ENCODE measurements at regions not wholly inside any gene's neighbourhood (a gene's known extent, or its start where the extent isn't known, plus 50 kb on each side); places are given as distances from the start of the nearest gene placed in this dataset.

DNA sequence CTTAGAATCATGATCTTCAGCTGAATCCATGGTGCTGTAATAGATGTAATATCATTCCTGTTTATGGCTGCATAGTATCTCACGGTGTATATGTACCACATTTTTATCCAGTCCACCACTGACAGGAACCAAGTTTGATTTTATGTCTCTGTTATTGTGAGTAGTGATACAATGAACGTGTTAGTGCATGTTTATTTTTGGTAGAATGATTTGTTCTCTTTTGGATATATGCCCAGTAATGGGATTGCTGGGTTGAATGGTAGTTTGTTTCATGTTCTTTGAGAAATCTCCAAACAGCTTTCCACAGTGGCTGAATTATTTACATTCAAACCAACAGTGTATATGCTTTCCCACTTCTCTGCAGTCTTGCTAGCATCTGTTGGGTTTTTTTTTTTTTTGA, 175.1 kb upstream of the CDH10 start:
- no peak for DNase-seq (ENCODE audit: low spot score)

DNA sequence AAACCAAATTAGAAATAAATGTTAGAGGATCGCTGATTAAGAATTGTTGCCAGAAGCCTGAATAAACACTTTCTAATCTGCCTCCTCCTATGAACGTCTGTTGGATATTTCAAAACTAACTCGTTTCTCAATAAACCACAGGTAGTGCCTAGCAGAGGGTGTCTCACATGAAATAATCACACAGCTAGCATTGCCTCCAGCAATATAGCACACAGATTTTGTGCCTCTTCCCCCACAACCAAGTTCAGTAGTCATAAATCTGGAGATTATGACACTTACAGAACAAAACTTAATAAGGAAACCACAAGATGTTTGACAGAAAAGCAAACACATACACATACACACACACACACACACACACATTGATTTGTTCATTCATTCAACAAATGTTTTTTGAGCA, 173.2 kb upstream of the CDH10 start:
- DNase-seq (ENCODE audit: low spot score): no peak

DNA sequence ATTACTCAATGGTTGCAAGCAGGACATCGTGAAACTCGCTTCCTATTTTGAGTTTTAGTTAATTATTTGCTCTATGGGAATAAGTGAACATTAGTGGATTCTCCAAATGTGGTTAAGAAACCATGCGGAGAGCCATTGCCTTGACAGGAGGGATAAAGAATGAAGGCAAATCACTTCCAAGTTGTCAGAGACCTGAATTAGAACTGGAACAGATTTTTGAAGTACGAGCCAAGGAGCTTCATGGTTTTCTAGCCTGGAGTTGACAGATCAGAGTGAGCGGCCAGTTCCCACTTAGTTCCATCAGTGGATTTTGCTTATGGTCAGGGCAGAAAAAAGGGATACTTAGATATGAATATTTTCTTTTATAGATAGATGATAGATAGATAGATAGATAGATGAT, 171.4 kb upstream of the CDH10 start:
- no peak for DNase-seq (ENCODE audit: low spot score)

DNA sequence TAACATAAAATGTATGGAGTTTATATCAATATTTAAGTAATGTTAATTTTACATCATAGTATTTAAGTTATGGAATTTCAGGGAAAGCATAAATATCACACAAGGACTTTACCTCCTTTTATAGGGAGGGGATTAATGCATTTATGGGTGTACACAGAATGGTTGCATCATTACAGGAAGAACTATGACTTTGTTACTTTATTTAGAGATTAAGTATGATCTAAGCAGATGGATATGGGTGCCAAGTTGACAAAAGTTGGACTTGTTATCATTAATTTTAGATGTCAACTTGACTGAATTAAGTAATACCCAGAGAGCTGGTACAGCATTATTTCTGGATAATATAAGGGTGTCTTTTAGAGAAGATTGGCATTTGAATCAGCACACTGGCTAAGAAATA, 160.5 kb upstream of the CDH10 start:
- DNase-seq (ENCODE audit: low spot score): no peak

DNA sequence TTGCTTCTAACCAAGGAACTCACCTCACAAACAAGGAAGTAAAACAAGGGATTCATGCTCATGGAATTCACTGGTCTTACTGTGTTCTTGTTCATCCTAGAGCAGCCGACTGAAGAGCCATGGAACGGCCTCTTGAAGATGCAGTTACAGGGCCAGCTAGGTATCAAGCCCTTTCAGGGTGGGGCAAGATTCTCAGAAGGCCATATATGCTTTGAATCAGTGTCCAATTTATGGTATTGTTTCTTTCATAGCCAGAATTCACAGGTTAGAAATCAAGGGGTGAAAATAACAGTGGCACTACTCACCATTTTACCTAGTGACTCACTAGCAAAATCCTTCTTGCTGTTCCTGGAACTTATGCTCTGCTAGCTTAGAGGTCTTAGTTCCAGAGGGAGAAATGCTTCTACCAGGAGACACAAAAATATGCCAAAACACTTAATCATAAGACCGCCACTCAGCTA, 159.5 kb upstream of the CDH10 start:
- no peak for DNase-seq (ENCODE audit: low spot score)

DNA sequence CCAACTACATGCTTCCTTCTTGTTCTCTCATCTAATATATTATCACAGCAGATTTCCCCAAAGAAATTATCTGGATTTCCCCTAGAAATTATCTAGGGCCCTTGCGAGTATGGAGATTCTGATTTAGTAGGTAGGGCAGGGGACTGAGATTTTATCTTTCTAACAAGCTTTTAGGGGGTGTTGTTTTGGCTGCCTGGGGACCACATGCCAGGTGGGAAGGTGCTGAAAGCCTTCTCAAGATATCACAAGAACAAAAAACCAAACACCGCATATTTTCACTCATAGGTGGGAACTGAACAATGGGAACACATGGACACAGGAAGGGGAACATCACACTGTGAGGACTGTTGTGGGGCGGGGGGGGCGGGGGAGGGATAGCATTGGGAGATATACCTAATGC, 146.5 kb upstream of the CDH10 start:
- DNase-seq (ENCODE audit: low spot score): no peak

DNA sequence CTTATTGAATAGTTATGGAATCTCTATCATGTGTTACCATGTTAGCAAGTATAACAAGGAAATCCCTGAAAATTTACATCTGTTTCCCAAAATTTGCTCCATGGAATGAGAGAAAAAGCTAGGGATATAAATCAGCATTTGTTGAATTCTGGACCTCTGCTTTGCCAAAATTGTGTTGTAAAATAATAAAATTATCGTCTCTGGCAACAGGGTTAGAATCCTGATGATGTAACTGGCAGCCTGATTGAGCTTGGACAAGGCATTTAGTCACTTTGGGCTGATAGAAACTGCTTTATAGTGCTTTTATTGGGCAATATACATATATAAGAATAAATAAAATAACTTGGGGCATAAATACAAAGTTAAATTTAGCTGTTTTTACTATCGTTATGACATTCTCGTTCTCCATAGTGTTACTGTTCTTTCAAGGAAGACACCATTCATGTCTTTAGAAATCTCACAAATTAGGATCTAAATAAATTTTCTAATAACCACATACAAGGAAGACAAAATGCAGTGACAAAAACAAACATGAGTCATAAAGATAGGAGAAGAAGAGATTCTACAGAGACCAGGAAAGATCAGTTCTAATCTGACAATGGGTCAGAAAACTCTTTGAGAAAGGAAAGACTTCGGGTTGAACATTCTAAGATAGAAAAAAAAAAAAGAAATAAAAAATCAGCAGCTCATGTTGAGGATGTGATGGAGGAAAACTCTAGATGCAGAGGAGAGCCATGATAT, 145.0 kb upstream of the CDH10 start:
- DNase-seq (ENCODE audit: low spot score): no peak

DNA sequence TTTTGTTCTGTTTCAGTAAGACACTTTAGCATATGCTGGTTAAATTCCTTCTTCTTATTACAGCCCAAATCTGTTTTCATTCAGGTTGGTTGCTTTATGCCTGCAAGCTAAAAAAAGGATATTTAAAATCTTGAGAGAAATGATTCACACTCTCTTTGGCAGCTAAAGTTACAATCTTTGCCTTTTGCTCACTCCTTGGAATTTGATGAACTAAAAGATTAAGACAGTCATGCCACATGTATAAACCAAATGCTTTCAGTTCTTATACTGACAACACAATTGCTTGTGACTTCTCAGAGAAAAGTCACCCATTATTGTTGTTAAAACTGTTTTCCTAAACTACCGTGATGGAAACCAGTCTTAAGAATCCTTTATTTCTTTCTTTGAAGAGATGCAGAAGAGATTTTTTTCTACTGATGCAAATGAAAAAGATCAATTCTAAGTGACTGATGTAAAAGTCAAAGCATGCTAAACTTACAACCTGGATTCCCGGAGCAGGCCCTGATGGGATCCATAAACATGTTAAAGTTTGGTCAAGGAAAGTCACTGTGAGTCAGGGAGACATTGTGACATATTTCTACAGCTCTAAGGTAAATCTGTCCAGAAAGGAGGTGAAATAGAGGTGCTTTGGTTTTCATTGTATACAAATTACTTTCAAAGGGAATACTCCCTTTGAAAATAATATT, 144.2 kb upstream of the CDH10 start:
- no peak for DNase-seq (ENCODE audit: low spot score)

DNA sequence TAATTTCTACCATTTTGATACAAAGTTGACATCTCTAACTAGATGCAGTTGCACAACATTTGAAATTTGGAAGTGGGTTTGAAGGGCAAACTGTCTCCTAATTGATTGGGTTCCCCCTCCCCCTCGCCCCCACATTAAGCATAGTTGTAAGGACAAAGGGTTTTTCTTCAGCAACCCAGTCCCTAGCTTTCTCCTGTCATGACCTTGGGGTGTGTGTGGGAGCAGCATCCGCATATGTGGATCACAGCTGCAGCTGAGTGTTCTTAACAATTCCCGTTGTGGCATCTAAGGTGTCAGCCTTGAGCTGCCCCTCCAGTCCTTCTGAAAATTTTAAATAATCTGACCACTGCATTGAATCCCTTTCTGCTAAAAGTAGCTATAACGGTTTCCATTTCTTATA, 141.3 kb upstream of the CDH10 start:
- DNase-seq (ENCODE audit: low spot score): no peak

DNA sequence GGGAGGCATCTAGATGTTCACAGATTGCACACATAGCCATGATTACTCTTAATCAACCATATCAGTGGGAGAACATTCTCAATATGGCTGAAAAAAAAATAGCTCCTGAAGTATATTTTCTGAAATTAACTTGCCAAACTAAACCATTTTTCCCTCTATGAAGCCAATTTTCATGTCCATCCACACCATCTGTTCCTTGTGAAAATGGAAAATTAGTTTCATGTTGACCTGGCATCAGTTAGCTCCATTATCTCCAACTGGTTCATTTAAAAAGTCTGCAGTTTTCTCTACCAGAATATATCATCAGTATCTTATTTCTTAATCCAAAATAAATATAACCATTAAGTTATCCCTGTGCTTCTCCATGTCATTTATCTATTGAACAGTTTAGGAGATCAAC, 138.8 kb upstream of the CDH10 start:
- no peak for DNase-seq (ENCODE audit: low spot score)

DNA sequence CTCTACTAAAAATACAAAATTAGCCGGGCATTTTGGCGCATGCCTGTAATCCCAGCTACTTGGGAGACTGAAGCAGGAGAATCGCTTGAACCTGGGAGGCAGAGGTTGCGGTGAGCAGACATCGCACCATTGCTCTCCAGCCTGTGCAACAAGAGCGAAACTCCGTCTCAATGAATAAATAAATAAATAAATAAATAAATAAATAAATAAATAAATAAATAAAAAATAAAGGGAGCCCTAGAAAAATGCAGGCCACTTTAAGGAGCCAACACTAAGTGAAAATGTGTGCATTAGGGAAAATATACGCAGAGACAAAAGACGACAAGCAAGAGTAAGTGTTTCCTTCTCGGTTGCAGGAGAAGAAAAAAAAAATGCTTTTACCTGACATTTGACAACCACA, 132.6 kb upstream of the CDH10 start:
- no peak for DNase-seq (ENCODE audit: low spot score)

DNA sequence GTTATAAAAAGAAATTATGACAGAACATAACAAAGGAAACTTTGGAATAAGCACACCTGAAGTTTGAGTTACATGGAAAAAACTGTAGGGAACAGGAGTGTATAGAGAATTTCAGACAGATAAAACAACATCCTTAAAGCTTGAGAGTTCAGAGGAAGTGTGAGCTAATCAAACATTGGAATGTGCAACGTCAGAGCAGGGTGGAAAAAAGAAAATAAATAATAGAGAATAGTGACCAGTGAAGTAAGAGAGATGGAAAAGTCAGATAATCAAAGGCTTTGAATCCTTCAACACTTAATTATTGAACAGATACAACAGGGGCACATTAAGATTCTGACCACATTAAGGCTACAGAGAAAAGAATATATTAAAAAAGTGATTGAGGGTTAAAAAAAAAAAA, 128.5 kb upstream of the CDH10 start:
- no peak for DNase-seq (ENCODE audit: low spot score)

DNA sequence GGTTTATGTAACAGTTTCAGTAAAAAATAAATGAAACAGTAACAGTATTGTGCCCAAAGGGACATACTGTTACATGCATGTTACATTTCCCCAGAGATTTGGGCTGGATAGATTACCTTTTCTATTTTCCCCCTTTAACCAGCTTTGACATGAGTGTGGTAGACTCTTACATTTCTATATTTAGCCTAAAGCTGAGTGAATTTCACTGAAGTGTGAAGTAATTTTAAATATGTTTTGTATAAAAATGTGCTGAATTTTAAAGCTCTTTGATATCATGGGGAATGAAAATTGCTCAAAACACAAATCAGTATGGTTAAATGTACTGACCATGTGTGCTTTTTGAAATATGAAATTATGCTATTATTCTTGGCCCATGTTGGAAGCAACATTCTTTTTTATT, 122.3 kb upstream of the CDH10 start:
- no peak for DNase-seq (ENCODE audit: low spot score)

DNA sequence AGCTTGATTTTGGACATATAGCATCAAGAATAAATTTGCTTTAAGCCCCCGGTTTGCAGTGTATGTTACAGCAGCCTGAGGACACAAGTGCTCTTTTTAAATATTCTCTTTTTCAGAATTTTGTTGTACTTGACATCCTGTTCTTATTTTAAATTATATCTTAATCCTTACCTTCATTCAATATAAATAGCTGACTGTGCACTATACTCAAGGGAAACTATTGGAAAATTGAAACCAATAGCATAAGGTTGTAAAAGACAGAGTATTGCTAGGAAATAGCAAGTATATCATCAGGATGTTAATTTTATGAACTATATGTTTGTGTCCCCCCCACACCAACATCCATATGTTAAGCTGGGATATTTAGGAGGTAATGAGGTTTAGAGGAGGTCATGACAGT, 120.4 kb upstream of the CDH10 start:
- no peak for DNase-seq (ENCODE audit: low spot score)

DNA sequence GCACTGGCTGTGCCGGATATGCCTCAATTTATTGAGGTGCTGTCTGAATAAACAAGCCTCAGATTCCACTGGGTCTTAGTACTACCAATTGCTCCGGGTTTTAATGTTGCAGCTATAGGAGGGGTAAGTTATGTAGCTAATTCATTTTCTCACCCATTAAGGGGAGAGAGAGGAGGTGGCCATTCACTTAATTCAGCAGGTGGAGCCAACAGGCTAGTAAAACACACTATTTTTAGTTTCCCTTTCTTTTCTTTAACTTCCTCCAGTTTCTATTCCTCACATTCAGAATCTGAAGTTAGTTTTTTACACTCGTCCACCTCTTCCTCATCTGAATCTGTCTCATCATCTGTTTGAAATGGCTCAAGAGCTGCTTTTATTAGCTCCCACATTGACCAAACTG, 105.6 kb upstream of the CDH10 start:
- DNase-seq (ENCODE audit: low spot score): no peak

DNA sequence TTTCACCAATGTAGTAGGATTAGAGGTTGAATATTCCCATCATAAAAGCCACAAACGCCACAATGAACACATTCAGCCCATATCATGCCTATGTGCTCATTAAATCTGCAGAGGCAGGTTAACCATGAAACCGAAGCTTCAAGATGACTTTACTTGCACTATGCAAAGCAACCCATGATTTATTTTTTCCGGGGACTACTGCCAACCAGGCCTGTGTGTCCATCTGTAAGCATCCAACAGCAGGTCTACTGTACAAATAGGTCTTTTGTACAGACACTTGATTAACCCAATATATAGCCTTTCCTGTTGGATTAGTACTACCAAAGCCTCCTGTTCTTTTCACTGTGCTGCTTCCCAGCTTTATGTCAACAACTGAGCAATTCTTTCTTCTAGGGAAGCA, 104.9 kb upstream of the CDH10 start:
- no peak for DNase-seq (ENCODE audit: low spot score)

DNA sequence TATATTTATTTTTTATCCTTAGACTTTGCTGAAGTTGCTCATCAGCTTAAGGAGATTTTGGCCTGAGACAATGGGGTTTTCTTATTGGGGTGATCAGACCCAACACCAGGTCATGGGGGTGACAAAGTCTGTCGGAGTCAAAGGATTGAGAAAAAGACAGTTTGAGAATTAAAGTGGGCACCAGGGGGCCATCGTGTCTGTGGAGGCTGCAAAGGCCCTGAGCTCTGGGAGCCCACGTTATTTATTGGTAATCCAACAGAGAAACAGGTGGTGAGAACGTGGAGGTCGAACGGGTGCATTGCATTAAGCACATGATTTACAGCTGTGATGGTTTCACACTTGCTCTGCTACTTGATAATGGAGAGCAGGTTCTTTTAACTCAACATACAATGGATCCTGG, 102.5 kb upstream of the CDH10 start:
- DNase-seq (ENCODE audit: low spot score): no peak

DNA sequence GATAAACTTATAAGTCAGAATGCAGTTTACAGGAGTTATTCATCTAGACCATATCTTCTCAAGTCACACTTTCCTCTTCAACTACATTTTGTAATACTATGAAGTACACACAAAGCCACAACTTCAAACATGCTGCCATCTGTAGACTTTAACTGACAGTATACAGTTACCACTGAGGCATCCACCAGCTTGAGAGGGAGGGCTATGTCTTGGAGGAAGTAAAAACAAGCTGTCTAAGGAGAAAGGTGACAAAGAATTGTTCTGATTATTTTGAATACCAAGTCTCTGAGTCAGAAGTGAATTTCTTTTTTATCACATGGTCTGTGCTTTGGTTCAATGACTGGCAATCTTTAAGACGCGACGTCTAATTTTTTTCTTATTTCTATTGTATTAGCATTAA, 97.6 kb upstream of the CDH10 start:
- DNase-seq (ENCODE audit: low spot score): no peak

DNA sequence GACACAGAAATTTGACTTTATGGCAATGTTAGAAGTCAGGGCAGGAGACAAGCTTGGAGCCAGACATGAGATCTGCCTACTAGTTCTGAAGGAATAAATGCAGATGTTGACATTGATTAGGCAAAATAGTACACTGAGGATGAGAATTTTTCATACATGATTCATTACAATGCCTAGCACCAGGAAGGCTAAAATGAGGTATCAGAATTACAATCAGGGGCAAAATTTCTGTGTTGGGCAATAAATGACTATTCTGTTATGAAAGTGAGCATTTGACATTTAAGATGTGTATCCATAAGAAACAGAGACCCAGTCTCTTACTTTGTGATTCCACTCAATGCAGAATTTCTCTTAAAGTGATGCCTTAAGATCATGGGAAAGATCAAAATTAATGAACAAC, 92.4 kb upstream of the CDH10 start:
- DNase-seq (ENCODE audit: low spot score): no peak

DNA sequence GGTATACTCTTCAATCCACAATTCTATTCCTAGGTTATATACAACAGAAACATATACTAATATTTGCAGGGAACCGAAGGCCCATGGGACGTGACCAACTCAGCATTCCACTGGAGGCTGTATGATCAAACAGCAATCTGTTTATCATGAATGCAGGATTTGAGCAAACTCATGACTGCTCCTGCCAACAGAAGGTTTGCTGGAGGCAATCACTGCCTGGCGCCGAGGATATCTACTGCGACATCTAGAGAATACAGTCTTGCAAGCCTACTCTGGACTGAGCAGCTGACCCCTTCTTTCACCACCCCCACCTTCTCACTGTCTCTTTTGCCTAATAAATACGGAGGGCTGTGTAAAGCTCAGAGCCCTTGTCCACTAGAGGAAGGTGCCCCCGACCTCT, 90.5 kb upstream of the CDH10 start:
- no peak for DNase-seq (ENCODE audit: low spot score)

DNA sequence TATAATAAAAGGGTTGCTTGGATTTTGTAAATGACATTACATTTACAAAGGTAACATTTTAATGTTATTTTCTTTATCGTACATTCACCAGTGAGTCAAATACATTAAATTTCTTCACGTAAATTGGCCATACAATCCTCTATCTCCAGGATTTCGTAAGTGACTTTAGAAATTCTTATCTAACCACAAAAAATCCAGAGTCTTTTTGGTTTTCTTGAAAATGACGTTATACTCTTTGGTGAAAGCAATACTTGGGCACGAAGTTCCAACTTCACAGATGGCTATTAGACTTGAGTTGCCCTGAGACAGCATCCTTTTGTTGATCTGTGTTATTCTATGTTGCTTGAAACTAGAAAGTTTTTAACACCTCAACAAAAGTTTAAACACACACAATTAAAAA, 87.4 kb upstream of the CDH10 start:
- no peak for DNase-seq (ENCODE audit: low spot score)

DNA sequence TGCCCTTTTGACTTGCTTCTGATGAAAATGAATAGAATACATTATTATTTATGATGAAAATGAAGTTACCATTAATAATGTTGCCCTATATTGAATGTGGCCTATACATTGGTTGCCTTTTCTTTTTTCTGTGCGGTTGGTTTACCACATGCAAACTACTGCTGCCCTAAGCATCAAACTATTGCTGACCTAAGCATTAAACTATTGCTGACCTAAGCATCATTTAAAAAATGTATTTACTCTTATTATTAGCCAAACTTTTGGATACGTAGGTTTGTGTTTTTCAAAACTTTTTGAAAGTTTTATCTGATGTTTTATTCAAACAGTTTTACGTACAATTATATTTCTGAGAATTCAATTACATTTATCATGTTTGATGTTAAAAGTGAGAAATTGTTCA, 76.0 kb upstream of the CDH10 start:
- no peak for DNase-seq (ENCODE audit: low spot score)

DNA sequence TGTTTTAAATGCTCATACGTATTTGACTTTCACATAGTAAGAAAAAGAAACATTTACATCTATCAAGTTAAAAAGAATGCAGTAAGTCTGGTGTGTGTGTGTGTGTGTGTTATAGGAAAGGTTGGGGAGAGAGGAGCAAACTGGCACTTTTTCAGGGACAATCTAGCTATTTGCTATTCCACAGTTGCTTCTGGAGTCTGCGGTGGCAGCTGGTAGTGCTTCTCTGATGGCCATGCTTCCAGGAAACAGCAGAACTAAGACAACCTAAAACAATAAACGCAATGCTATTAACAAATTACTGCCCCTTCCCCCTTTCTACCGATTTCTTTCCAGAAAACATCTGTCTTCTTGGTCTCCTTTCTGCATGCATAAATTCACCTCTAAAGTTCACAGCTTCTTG, 70.0 kb upstream of the CDH10 start:
- no peak for DNase-seq (ENCODE audit: low spot score)

DNA sequence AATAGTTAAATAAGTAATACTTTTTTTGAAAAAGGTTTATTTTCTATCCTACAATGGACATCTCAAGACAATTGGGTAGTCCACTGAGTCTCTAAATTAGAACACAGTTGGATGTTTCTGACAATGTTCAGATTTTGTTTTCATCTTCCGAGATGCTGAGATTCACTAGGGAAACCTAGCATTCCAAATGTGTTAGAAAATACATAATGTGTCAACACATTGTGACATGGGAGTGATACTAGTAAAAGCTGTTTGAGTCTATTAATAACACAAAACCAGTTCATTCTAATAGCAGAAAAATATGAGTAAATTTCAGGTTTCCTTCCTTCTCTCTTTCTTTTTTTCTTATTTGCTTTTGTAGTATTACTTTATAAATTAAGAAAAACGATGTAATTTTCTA, 68.2 kb upstream of the CDH10 start:
- DNase-seq (ENCODE audit: low spot score): no peak

All from CD4-positive, alpha-beta T cell treated with Interleukin-2 at 100 ng/mL for 4 hours (primary cell).